ENCODE measurements at regions not wholly inside any gene's neighbourhood (a gene's known extent, or its start where the extent isn't known, plus 50 kb on each side); places are given as distances from the start of the nearest gene placed in this dataset.
"Not testable (repeated sequence)": the region's sequence is repeated elsewhere in the genome, so short reads cannot be mapped to it uniquely, and the experiment has no call there.

- intact Hi-C loops (cut with DNase I) = no loop called here
- DNase-seq = no peak
Measured at GRCh38 chr1:66450847-66451246, 83.1 kb upstream of the SGIP1 start.

GRCh38 chr1:66452162-66452561 lies 81.8 kb upstream of the SGIP1 start:
- DNase-seq = no peak

DNA sequence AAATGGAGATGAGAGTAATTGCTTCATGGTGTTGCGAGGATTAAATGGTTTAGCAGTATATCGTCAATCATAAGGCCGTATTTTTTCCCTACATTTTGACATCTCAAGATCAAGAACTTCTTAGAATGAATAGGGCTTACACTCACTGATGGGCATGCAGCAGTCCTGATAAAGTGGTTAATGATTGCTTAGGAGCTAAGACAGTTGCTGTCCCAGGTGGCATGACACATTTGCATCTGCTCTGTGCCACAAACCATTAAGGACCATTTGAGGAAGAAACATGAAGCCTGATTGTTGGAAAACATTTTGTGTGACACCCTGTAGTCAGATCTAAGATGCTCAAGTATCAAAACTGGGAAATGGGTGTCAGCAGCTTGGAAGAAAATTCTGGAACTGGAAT lies 81.0 kb upstream of the SGIP1 start:
- intact Hi-C loops (cut with DNase I) = no loop called here
- no peak for DNase-seq

More at GRCh38 chr1:66452162-66452561, 81.8 kb upstream of the SGIP1 start:
- intact Hi-C loops (cut with DNase I) = no loop called here

GRCh38 chr1:66455446-66455845 lies 78.5 kb upstream of the SGIP1 start:
- intact Hi-C loops (cut with DNase I) = no loop called here
- no peak for DNase-seq

DNA sequence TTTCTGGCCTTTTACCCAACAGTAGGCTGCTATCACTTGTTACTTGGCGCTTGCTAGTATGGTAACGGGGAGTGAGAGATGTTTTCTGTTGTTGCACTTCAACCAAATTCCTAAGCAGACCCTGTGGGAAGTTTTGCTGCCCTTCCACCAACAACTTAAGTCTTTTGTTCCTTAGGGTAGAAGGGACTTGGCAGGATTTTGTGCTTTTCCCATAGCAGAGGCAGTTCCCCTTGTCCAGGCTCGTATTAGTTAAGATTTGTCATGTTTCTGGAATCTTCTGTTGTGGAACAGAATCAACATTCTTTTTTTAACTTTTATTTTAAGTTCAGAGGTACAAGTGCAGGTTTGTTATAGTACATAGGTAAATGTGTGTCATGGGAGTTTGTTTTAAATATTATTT lies 73.2 kb upstream of the SGIP1 start:
- DNase-seq = no peak
- intact Hi-C loops (cut with DNase I) = no loop called here

GRCh38 chr1:66462313-66462712 lies 71.6 kb upstream of the SGIP1 start:
- no peak for DNase-seq
- intact Hi-C loops (cut with DNase I) = no loop called here

DNA sequence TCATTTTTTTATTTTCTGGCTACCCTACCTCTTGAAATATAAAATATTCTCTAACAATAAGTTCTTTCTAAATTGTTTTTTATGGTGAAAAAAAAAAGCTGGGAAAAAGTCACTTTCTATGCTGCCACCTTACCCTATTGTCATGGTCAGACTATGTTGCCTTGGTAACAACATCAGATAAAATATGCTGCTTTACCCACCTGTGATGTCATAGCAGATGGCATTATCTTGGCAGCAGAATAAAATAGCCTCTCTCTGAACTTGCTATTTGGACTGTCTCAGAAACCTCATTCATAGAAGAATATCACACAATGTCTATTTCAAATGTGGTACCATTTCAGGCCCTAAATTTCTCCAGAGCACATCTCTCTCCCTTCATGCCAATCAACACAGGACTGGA lies 69.6 kb upstream of the SGIP1 start:
- DNase-seq = no peak
- intact Hi-C loops (cut with DNase I) = no loop called here

DNA sequence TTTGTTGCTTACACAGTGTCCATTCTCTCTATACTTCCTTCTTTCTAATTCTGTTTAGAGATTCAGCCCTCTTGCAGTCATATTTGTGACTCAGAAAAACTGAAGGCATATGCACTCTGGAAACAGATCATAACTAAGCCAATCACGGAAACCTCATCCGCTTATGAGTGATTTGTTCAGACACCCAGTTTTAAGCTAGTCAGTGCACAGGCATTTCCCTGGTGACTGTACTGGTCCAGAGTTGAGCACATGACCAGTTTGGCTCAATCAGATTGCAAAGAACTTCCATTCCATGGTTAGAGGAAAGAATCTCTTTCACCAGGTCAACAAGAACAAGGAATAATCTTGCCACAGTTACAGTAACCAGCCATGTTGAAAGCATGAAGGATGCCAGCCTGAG lies 69.2 kb upstream of the SGIP1 start:
- intact Hi-C loops (cut with DNase I) = no loop called here
- DNase-seq = no peak

DNA sequence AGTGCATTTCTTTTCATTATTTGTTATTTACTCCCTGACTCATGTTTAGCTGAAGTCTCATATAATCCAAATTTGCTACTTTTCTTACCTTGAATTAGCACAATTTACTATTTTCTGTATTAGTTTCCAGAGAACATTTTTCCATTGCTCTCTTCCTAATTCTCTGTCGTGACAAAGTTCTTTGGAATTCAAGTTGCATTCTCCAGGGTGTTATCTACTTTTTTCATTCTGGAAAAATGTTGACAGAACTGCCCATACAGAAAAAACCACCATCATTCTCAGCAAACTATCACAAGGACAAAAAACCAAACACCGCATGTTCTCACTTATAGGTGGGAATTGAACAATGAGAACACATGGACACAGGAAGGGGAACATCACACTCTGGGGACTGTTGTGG lies 67.3 kb upstream of the SGIP1 start:
- intact Hi-C loops (cut with DNase I); DNase-seq: not testable (repeated sequence)

DNA sequence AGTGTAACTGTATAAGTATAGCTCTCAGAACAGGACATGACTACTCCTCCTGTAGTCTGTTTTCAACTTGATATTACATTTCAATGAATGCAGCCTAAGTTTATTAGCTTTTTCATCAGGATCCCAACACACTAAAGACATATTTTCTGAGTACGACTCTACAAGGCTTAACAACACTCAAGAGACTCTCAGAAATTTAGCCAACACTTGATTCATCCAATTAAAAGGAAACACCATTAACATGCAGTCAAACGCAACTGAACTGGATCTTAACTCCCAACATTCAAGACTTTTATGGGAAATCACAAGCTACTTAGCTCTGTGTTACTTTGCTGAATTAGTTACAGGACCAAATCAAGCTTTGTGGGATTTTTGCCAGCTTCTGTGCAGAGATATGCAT lies 65.2 kb upstream of the SGIP1 start:
- intact Hi-C loops (cut with DNase I) = no loop called here
- no peak for DNase-seq

DNA sequence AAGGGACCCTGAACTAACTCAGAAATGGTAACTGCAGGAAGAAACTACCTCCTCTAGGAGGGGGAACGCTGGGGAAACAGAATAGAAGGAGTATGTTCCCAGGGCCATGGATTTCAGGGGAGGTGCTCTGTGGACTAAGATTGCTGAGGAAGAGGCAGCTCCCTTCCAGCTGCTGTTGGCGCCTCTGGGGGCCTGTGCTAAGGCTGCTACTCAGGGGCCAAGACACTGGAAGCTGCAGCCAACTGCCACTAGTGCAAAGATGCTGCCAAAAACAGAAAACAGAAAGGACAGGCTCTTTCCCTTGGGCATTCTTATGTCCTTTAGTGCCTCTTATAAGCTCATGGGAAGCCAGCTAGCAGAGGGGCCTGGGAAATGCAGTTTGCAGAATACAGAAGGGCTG lies 58.0 kb upstream of the SGIP1 start:
- intact Hi-C loops (cut with DNase I) = no loop called here
- DNase-seq = no peak

DNA sequence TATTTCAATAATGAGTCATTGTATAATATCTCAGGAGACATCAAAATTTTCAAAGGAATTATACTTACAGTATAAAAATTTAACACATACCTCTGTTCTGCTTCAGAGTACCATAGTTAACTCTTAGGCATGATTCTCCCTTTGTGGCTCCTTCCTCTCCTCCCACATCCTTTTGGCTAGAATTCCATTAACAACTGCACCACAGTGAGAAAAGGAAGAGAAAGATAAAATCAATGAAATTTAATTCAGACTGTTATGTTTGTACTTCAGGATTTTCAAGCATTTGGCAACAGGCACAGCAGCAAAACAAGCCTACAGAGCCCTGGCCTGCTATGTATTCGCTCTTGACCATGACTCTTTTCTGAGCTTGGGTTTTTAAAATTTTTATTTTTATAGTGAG lies 57.2 kb upstream of the SGIP1 start:
- DNase-seq = no peak

DNA sequence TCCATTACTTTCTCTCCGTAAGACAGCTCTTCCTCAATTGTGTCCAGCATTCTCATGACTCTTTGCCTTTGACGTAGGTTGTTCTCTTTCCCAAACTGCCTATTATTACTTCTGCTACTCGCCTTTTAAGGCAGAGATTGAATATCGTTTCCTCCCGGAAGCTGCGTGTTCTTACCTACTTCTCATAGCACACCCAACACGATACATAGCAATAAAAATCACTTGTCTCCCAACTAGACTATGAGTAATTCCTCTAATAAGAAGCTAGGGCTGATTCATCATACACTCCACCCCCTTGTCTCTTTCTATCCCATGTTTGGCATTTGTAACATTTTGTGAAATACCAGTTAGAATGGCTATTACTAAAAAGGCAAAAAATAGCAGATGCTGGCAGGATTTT lies 55.8 kb upstream of the SGIP1 start:
- peak in 16 of 42 donors; percentile 1 to 49 (median 20) for DNase-seq
- intact Hi-C loops (cut with DNase I) = no loop called here

More for the DNA sequence above, 57.2 kb upstream of the SGIP1 start:
- intact Hi-C loops (cut with DNase I) = no loop called here

DNA sequence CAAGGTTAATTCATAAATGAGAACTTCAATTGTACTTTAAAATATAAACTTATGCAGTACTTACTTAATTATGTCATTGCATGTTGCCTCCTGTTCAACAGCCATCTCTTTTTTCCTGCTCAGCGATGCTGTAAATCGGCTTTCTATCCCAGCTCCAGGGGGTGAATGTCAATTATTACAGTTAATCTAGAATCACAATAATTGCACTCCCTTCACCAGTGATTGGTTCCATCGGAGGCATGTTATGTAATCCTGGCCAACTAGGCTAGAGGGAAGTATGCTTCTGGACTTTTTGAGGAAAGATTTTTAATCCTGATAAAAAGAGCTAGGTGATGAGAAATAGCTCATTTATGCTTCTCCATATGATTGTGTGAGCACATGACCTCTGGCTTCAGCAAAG lies 53.8 kb upstream of the SGIP1 start:
- intact Hi-C loops (cut with DNase I) = no loop called here
- DNase-seq = no peak

DNA sequence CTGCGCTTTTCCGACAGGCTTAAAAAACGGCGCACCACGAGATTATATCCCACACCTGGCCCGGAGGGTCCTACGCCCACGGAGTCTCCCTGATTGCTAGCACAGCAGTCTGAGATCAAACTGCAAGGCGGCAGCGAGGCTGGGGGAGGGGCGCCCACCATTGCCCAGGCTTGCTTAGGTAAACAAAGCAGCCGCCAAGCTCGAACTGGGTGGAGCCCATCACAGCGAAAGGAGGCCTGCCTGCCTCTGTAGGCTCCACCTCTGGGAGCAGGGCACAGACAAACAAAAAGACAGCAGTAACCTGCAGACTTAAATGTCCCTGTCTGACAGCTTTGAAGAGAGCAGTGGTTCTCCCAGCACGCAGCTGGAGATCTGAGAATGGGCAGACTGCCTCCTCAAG lies 52.7 kb upstream of the SGIP1 start:
- intact Hi-C loops (cut with DNase I); DNase-seq: not testable (repeated sequence)
